ENCODE measurements at regions not wholly inside any gene's neighbourhood (a gene's known extent, or its start where the extent isn't known, plus 50 kb on each side); places are given as distances from the start of the nearest gene placed in this dataset.

GRCh38 chr16:26275021-26275590 is 583.3 kb downstream of the HS3ST4 start:
- H3K27ac ChIP-seq (ENCODE audit: low read depth in 1 of 2, low read length in 2 of 2): no peak overlapping the region
- H3K36me3 Mint-ChIP-seq (ENCODE audit: low read depth): no peaks in the 10 kb centered on the region
- no peaks in the 10 kb centered on the region for H3K27me3 ChIP-seq (ENCODE audit: control insufficient read depth in 1 of 2, insufficient read depth in 2 of 2, low read length in 2 of 2)
- H3K4me1 ChIP-seq (ENCODE audit: insufficient read depth, low read length): no peaks in the 10 kb centered on the region
- H3K9me3 Mint-ChIP-seq: no peaks in the 10 kb centered on the region
- intact Hi-C loops (cut with DNase I, micrococcal nuclease): no loop called here
- H3K27me3 Mint-ChIP-seq: no peaks in the 10 kb centered on the region
- ChIA-PET POLR2A (no interaction called here), CTCF (no interaction called here)
- H3K9me3 ChIP-seq (ENCODE audit: control insufficient read depth in 1 of 2, insufficient read depth in 1 of 2, low read length in 2 of 2): peaks cover 5% of the 10 kb centered on the region in 2 experiments
- no peaks in the 10 kb centered on the region for H3K36me3 ChIP-seq (ENCODE audit: insufficient read depth, low read length)
- H3K27ac Mint-ChIP-seq: no peak overlapping the region
- DNase-seq: no peak
- H3K4me3 ChIP-seq (ENCODE audit: low read length): no peak overlapping the region
- TF ChIP-seq CTCF (IDR thresholded peaks at IDR 0.05): no peak
- no peak for ATAC-seq (ENCODE audit: poor library complexity)
- H3K4me1 Mint-ChIP-seq (ENCODE audit: low read depth): peaks cover 3% of the 10 kb centered on the region
- no peak overlapping the region for H3K4me3 Mint-ChIP-seq

- no peaks in the 10 kb centered on the region for H3K27me3 Mint-ChIP-seq
- Histone ChIP-seq H3K4me1 (ENCODE audit: insufficient read depth, low read length) (no peaks in the 10 kb centered on the region), H3K4me3 (ENCODE audit: low read length) (no peak overlapping the region), H3K36me3 (ENCODE audit: insufficient read depth, low read length) (no peaks in the 10 kb centered on the region), H3K9me3 (ENCODE audit: control insufficient read depth in 1 of 2, insufficient read depth in 1 of 2, low read length in 2 of 2) (peaks cover 5% of the 10 kb centered on the region in 2 experiments), H3K27me3 (ENCODE audit: control insufficient read depth in 1 of 2, insufficient read depth in 2 of 2, low read length in 2 of 2) (no peaks in the 10 kb centered on the region), H3K27ac (ENCODE audit: low read depth in 1 of 2, low read length in 2 of 2) (no peak overlapping the region)
- no peaks in the 10 kb centered on the region for H3K4me1 Mint-ChIP-seq (ENCODE audit: low read depth)
- no peak overlapping the region for H3K27ac Mint-ChIP-seq
- H3K36me3 Mint-ChIP-seq (ENCODE audit: low read depth): no peaks in the 10 kb centered on the region
- no peak for TF ChIP-seq CTCF (IDR thresholded peaks at IDR 0.05)
- POLR2A ChIA-PET: no interaction called here
- intact Hi-C loops (cut with DNase I, micrococcal nuclease): no loop called here
- CTCF ChIA-PET: interaction anchor here (1.4 kb wide), 1 partner anchor 10 kb away, joined by 3 read pairs; no protein-coding TSS in a partner anchor
- DNase-seq (no peak), ATAC-seq (ENCODE audit: poor library complexity) (no peak)
- no peak overlapping the region for H3K4me3 Mint-ChIP-seq
- H3K9me3 Mint-ChIP-seq: no peaks in the 10 kb centered on the region
Measured at GRCh38 chr16:26276289-26276688, 584.5 kb downstream of the HS3ST4 start.

DNA sequence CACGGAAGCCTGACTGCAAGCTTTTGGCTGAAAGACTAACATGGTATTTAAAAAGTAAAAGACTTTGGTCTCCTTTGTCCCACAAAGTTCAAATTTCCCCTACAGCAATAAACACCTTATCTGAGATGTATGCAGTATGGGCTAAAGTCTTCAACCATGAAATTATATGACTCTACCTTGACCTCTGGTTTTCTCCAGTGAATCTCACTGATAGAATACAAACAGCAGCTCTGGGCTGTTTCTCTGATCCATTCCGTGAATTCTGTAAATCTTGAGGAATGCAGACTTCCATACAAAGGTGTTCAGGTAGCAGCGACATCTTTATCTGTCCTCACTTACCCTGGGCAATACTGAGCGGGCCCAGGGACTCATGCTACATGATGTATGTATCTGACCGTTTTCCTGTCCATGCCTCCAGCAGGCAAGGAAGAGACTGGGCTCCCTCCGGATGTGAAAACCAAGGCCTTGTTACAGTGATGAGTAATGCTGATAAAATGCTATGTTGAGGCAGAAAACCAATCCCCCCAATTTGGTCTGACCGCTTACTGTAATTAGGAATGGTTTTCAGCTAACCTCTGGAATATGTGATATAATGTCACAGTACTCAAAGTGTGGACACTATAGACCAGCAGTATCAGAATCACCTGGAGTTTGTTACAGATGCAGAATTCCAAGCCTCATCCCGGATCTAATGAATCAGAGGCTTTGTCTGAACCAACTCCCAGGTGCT is 589.8 kb downstream of the HS3ST4 start:
- intact Hi-C loops (cut with DNase I, micrococcal nuclease): no loop called here
- no peaks in the 10 kb centered on the region for H3K36me3 Mint-ChIP-seq (ENCODE audit: low read depth)
- POLR2A ChIA-PET: no interaction called here
- Histone ChIP-seq H3K27ac (ENCODE audit: low read depth in 1 of 2, low read length in 2 of 2) (no peak overlapping the region), H3K9me3 (ENCODE audit: control insufficient read depth in 1 of 2, insufficient read depth in 1 of 2, low read length in 2 of 2) (peaks cover 5% of the 10 kb centered on the region in 2 experiments), H3K4me1 (ENCODE audit: insufficient read depth, low read length) (no peaks in the 10 kb centered on the region), H3K36me3 (ENCODE audit: insufficient read depth, low read length) (no peaks in the 10 kb centered on the region), H3K27me3 (ENCODE audit: control insufficient read depth in 1 of 2, insufficient read depth in 2 of 2, low read length in 2 of 2) (no peaks in the 10 kb centered on the region), H3K4me3 (ENCODE audit: low read length) (no peak overlapping the region)
- no peaks in the 10 kb centered on the region for H3K4me1 Mint-ChIP-seq (ENCODE audit: low read depth)
- ATAC-seq (ENCODE audit: poor library complexity): no peak
- TF ChIP-seq CTCF (IDR thresholded peaks at IDR 0.05): no peak
- no peak for DNase-seq
- H3K27ac Mint-ChIP-seq: no peak overlapping the region
- H3K4me3 Mint-ChIP-seq: no peak overlapping the region
- CTCF ChIA-PET: interaction anchor here (1.2 kb wide), 1 partner anchor 8 kb away, joined by 3 read pairs; no protein-coding TSS in a partner anchor
- H3K27me3 Mint-ChIP-seq: no peaks in the 10 kb centered on the region
- no peaks in the 10 kb centered on the region for H3K9me3 Mint-ChIP-seq
